ENCODE measurements at regions not wholly inside any gene's neighbourhood (a gene's known extent, or its start where the extent isn't known, plus 50 kb on each side); places are given as distances from the start of the nearest gene placed in this dataset.

- no peaks in the 10 kb centered on the region for H3K36me3 ChIP-seq (replicated peaks in 1 of 2; ENCODE audit: control extremely low read depth in 1 of 2, control insufficient read depth in 1 of 2, extremely low read depth in 1 of 2, insufficient read depth in 2 of 2, low read length in 1 of 2)
- POLR2A ChIA-PET: interaction anchor here (0.6 kb wide), 1 partner anchor 479 kb away, joined by 6 read pairs; no protein-coding TSS in a partner anchor
- H3K27me3 ChIP-seq (replicated peaks in 1 of 4; ENCODE audit: control extremely low read depth in 1 of 4, control insufficient read depth in 3 of 4, insufficient read depth in 4 of 4, low read length in 3 of 4): peaks cover 0 to 3% (median 0%) of the 10 kb centered on the region in 4 experiments
- H3K9ac ChIP-seq (ENCODE audit: low read length): no peak overlapping the region
- no peak overlapping the region for H3K4me3 Mint-ChIP-seq
- DNase-seq (no peak), ATAC-seq (ENCODE audit: low read depth) (no peak)
- peaks cover 0 to 53% (median 0%) of the 10 kb centered on the region in 3 donors for H3K9me3 ChIP-seq (ENCODE audit: control extremely low read depth in 1 of 3, control insufficient read depth in 2 of 3, insufficient read depth in 1 of 3, low read length in 2 of 3)
- H3K27ac Mint-ChIP-seq: no peak overlapping the region
- 54% methylated on average over 5 of the region's 5 CpGs for WGBS (ENCODE audit: insufficient coverage)
- H3K27ac ChIP-seq (ENCODE audit: low read length in 2 of 2): no peak overlapping the region
- H3K4me2 ChIP-seq (replicated peaks; ENCODE audit: low read depth, low read length, poor library complexity, severe bottlenecking): no peak overlapping the region
- H2AFZ ChIP-seq (ENCODE audit: insufficient read depth, low read depth, low read length, poor library complexity, severe bottlenecking): no peak overlapping the region
- no peak for TF ChIP-seq EZH2 (IDR thresholded peaks at IDR 0.05; ENCODE audit: borderline replicate concordance, insufficient read depth, low read depth, low read length, poor library complexity, severe bottlenecking)
- no peak for TF ChIP-seq CTCF (IDR thresholded peaks at IDR 0.05)
- intact Hi-C loops (cut with micrococcal nuclease): loop anchor here (5.0 kb wide), 1 partner anchor 35 kb away; no protein-coding TSS in a partner anchor
- no peaks in the 10 kb centered on the region for H4K20me1 ChIP-seq (ENCODE audit: control insufficient read depth, insufficient read depth, low read length, poor library complexity, severe bottlenecking)
- H3K27me3 Mint-ChIP-seq: no peaks in the 10 kb centered on the region
- H3K4me1 ChIP-seq (ENCODE audit: control insufficient read depth in 2 of 2, insufficient read depth in 2 of 2, low read length in 2 of 2): peaks cover 38 to 51% of the 10 kb centered on the region in 2 donors
- H3K4me3 ChIP-seq (ENCODE audit: control extremely low read depth in 1 of 5, extremely low read depth in 1 of 5, insufficient read depth in 1 of 5, low read depth in 2 of 5, low read length in 4 of 5): no peak overlapping the region
- CTCF ChIA-PET: interaction anchor here (1.1 to 13.1 kb wide), 6 partner anchors 8 to 139 kb away, joined by 4 to 236 read pairs (median 6); no protein-coding TSS in a partner anchor
- H3K4me1 Mint-ChIP-seq: peaks cover 47% of the 10 kb centered on the region
- H3K9me3 Mint-ChIP-seq (ENCODE audit: insufficient read depth): no peaks in the 10 kb centered on the region
- H3K79me2 ChIP-seq (ENCODE audit: control insufficient read depth, insufficient read depth, low read length): no peaks in the 10 kb centered on the region
Observed at GRCh38 chr22:22817468-22818201, 70.0 kb upstream of the IGLL5 start.

- H3K4me3 Mint-ChIP-seq: no peak overlapping the region
- ATAC-seq (ENCODE audit: low read depth) (no peak), DNase-seq (no peak)
- no peaks in the 10 kb centered on the region for H3K27me3 Mint-ChIP-seq
- CTCF ChIA-PET: interaction anchor here (1.0 to 13.1 kb wide), 5 partner anchors 9 to 139 kb away, joined by 3 to 236 read pairs (median 5); no protein-coding TSS in a partner anchor
- Histone ChIP-seq H3K27me3 (replicated peaks in 1 of 4; ENCODE audit: control extremely low read depth in 1 of 4, control insufficient read depth in 3 of 4, insufficient read depth in 4 of 4, low read length in 3 of 4) (peaks cover 0 to 3% (median 0%) of the 10 kb centered on the region in 4 experiments), H4K20me1 (ENCODE audit: control insufficient read depth, insufficient read depth, low read length, poor library complexity, severe bottlenecking) (no peaks in the 10 kb centered on the region), H3K4me3 (ENCODE audit: control extremely low read depth in 1 of 5, extremely low read depth in 1 of 5, insufficient read depth in 1 of 5, low read depth in 2 of 5, low read length in 4 of 5) (no peak overlapping the region), H3K36me3 (replicated peaks in 1 of 2; ENCODE audit: control extremely low read depth in 1 of 2, control insufficient read depth in 1 of 2, extremely low read depth in 1 of 2, insufficient read depth in 2 of 2, low read length in 1 of 2) (no peaks in the 10 kb centered on the region), H3K9ac (ENCODE audit: low read length) (no peak overlapping the region), H2AFZ (ENCODE audit: insufficient read depth, low read depth, low read length, poor library complexity, severe bottlenecking) (no peak overlapping the region), H3K79me2 (ENCODE audit: control insufficient read depth, insufficient read depth, low read length) (no peaks in the 10 kb centered on the region), H3K4me1 (ENCODE audit: control insufficient read depth in 2 of 2, insufficient read depth in 2 of 2, low read length in 2 of 2) (peaks cover 43 to 55% of the 10 kb centered on the region in 2 donors), H3K9me3 (ENCODE audit: control extremely low read depth in 1 of 3, control insufficient read depth in 2 of 3, insufficient read depth in 1 of 3, low read length in 2 of 3) (peaks cover 0 to 58% (median 0%) of the 10 kb centered on the region in 3 donors), H3K4me2 (replicated peaks; ENCODE audit: low read depth, low read length, poor library complexity, severe bottlenecking) (no peak overlapping the region), H3K27ac (ENCODE audit: low read length in 2 of 2) (no peak overlapping the region)
- POLR2A ChIA-PET: interaction anchor here (0.6 kb wide), 2 partner anchors 479 to 960 kb away, joined by 6 read pairs; no protein-coding TSS in a partner anchor
- intact Hi-C loops (cut with micrococcal nuclease): loop anchor here (5.0 kb wide), 1 partner anchor 34 kb away; no protein-coding TSS in a partner anchor
- WGBS (ENCODE audit: insufficient coverage): no CpG with 5 or more reads among the region's 3 CpGs
- no peak overlapping the region for H3K27ac Mint-ChIP-seq
- H3K9me3 Mint-ChIP-seq (ENCODE audit: insufficient read depth): no peaks in the 10 kb centered on the region
- no peak for TF ChIP-seq CTCF (IDR thresholded peaks at IDR 0.05)
- TF ChIP-seq EZH2 (IDR thresholded peaks at IDR 0.05; ENCODE audit: borderline replicate concordance, insufficient read depth, low read depth, low read length, poor library complexity, severe bottlenecking): no peak
- peaks cover 50% of the 10 kb centered on the region for H3K4me1 Mint-ChIP-seq
Observed at GRCh38 chr22:22818202-22818538, 69.4 kb upstream of the IGLL5 start.
